ENCODE measurements at regions not wholly inside any gene's neighbourhood (a gene's known extent, or its start where the extent isn't known, plus 50 kb on each side); places are given as distances from the start of the nearest gene placed in this dataset.

- TF ChIP-seq CTCF (IDR thresholded peaks at IDR 0.05; ENCODE audit: low read depth, low read length) (no peak), EZH2phosphoT487 (IDR thresholded peaks at IDR 0.05; ENCODE audit: low read depth) (no peak)
Measured at GRCh38 chr20:24722586-24722985, 226.5 kb upstream of the CST7 start.

Data from OCI-LY3 (cell line).